Kidney (tissue), 13 donors: ENCODE measurements at regions not wholly inside any gene's neighbourhood (a gene's known extent, or its start where the extent isn't known, plus 50 kb on each side); places are given as distances from the start of the nearest gene placed in this dataset.

Experiments used
- DNase-seq, 5 donors: peaks; one replicate each; pipeline ENCODE4 v3.0.0-alpha.2; 2013 to 2020
- FAIRE-seq: peaks from 2 replicates; lab custom pipeline; 2012; peaks lifted over from hg19 to GRCh38; lab: Jason Lieb, UNC
- H3K27ac ChIP-seq, 2 donors: one replicate each; pipeline ENCODE4 v1.7.0; 2013; ENCODE audit warnings: low read depth in 2 of 2, low read length in 2 of 2, inconsistent platforms in 1 of 2
- H3K27me3 ChIP-seq: one replicate; pipeline ENCODE4 v1.7.1; 2013; ENCODE audit warnings: low read length, inconsistent platforms; ENCODE audit not compliant: control insufficient read depth, insufficient read depth
- H3K36me3 ChIP-seq, 3 donors: one replicate each; pipeline versions ENCODE4 v1.7.0 to v1.7.1; 2013; ENCODE audit warnings: low read length in 3 of 3, control low read depth in 1 of 3, inconsistent platforms in 1 of 3; ENCODE audit not compliant: insufficient read depth in 3 of 3, control insufficient read depth in 2 of 3
- H3K4me1 ChIP-seq, 3 donors: one replicate each; pipeline versions ENCODE4 v1.7.0 to v1.7.1; 2013; ENCODE audit warnings: low read length in 3 of 3, inconsistent platforms in 1 of 3, low read depth in 1 of 3; ENCODE audit not compliant: control insufficient read depth in 2 of 3, insufficient read depth in 2 of 3
- H3K4me3 ChIP-seq, 3 donors: one replicate each; pipeline versions ENCODE4 v1.7.0 to v1.8.1; 2013; ENCODE audit warnings: low read length in 3 of 3, control low read depth in 1 of 3, inconsistent platforms in 1 of 3
- H3K9ac ChIP-seq, 3 donors: one replicate each; pipeline versions ENCODE4 v1.7.0 to v1.7.1; 2013; ENCODE audit warnings: low read length in 3 of 3, control low read depth in 1 of 3, inconsistent platforms in 1 of 3
- H3K9me3 ChIP-seq, 3 donors: one replicate each; pipeline versions ENCODE4 v1.7.0 to v1.7.1; 2013; ENCODE audit warnings: low read length in 3 of 3, control low read depth in 1 of 3, inconsistent platforms in 1 of 3; ENCODE audit not compliant: control insufficient read depth in 2 of 3, insufficient read depth in 1 of 3
- CTCF ChIP-seq: IDR thresholded peaks from 3 replicates; pipeline ENCODE4 v1.5.1; 2012; ENCODE audit warnings: mild to moderate bottlenecking, moderate library complexity, borderline replicate concordance; ENCODE audit not compliant: insufficient read depth; ENCODE audit errors: extremely low read depth
- intact Hi-C: fragments of 100-400 bp; cut with DNase I; formaldehyde crosslinking; loops from one replicate; pipeline ENCODE4 v1.11.1; 2022
- donor health status: control.
- donor health status: control.
- donor health status: control.
- donor health status: control.
- donor health status: control.
- donor health status: DM: yes; HTN: yes; CAD: no.
- donor health status: Normal renal cell carcinoma (clear cell type).

GRCh38 chr11:97409141-97409540, 1019.3 kb downstream of the JRKL start:
- Histone ChIP-seq H3K9ac (no peak overlapping the region), H3K4me1 (no peaks in the 10 kb centered on the region), H3K4me3 (no peak overlapping the region), H3K36me3 (no peaks in the 10 kb centered on the region), H3K27ac (no peak overlapping the region), H3K9me3 (peaks cover 0 to 7% (median 2%) of the 10 kb centered on the region in 3 donors), H3K27me3 (no peaks in the 10 kb centered on the region)
- FAIRE-seq, result no peak
- no peak for DNase-seq
- TF ChIP-seq CTCF, result no peak
- intact Hi-C loops, result no loop called here

- Histone ChIP-seq H3K4me3 (no peak overlapping the region), H3K9ac (no peak overlapping the region), H3K27ac (no peak overlapping the region), H3K36me3 (no peaks in the 10 kb centered on the region), H3K27me3 (no peaks in the 10 kb centered on the region), H3K4me1 (no peaks in the 10 kb centered on the region), H3K9me3 (peaks cover 0 to 1% (median 0%) of the 10 kb centered on the region in 3 donors)
- intact Hi-C loops, result no loop called here
- DNase-seq, result no peak
- FAIRE-seq, result no peak
- TF ChIP-seq CTCF, result no peak
Observed at GRCh38 chr11:97414801-97415200, 1025.0 kb downstream of the JRKL start.

- Histone ChIP-seq H3K27ac (no peak overlapping the region), H3K36me3 (no peaks in the 10 kb centered on the region), H3K4me3 (no peak overlapping the region), H3K9ac (no peak overlapping the region), H3K9me3 (no peaks in the 10 kb centered on the region), H3K27me3 (no peaks in the 10 kb centered on the region), H3K4me1 (no peaks in the 10 kb centered on the region)
- no peak for TF ChIP-seq CTCF
- DNase-seq (no peak), FAIRE-seq (no peak)
- intact Hi-C loops, result no loop called here
Observed at GRCh38 chr11:97419729-97420128, 1029.9 kb downstream of the JRKL start.

GRCh38 chr11:97428247-97428790, 1038.5 kb downstream of the JRKL start:
- no peaks in the 10 kb centered on the region for H3K27me3 ChIP-seq
- FAIRE-seq (no peak), DNase-seq (peak in 3 of 5 donors; percentile 40 to 77 (median 75))
- TF ChIP-seq CTCF, result no peak
- no peaks in the 10 kb centered on the region for H3K36me3 ChIP-seq
- H3K9ac ChIP-seq, result no peak overlapping the region
- H3K27ac ChIP-seq, result no peak overlapping the region
- no peaks in the 10 kb centered on the region for H3K9me3 ChIP-seq
- H3K4me1 ChIP-seq, result no peaks in the 10 kb centered on the region
- H3K4me3 ChIP-seq, result no peak overlapping the region
- intact Hi-C loops, result no loop called here
